ENCODE measurements at regions not wholly inside any gene's neighbourhood (a gene's known extent, or its start where the extent isn't known, plus 50 kb on each side); places are given as distances from the start of the nearest gene placed in this dataset.

GRCh38 chr5:82850393-82850792 lies 226.8 kb downstream of the TMEM167A start:
- TF ChIP-seq CTCF (IDR thresholded peaks at IDR 0.05; ENCODE audit: borderline replicate concordance, insufficient read depth, low read depth, low read length) = no peak
- H3K4me3 ChIP-seq (ENCODE audit: low read depth, low read length) = no peak overlapping the region

GRCh38 chr5:82849885-82850284 lies 227.3 kb downstream of the TMEM167A start:
- TF ChIP-seq CTCF (IDR thresholded peaks at IDR 0.05; ENCODE audit: borderline replicate concordance, insufficient read depth, low read depth, low read length) = no peak

GRCh38 chr5:82847562-82847961 lies 229.6 kb downstream of the TMEM167A start:
- no peak overlapping the region for H3K4me3 ChIP-seq (ENCODE audit: low read depth, low read length)
- TF ChIP-seq CTCF (IDR thresholded peaks at IDR 0.05; ENCODE audit: borderline replicate concordance, insufficient read depth, low read depth, low read length) = no peak

More at GRCh38 chr5:82849885-82850284, 227.3 kb downstream of the TMEM167A start:
- H3K4me3 ChIP-seq (ENCODE audit: low read depth, low read length) = no peak overlapping the region

- TF ChIP-seq CTCF (IDR thresholded peaks at IDR 0.05; ENCODE audit: borderline replicate concordance, insufficient read depth, low read depth, low read length) = no peak
- no peak overlapping the region for H3K4me3 ChIP-seq (ENCODE audit: low read depth, low read length)
These were observed 237.3 kb downstream of the TMEM167A start for GRCh38 chr5:82839881-82840280.

GRCh38 chr5:82835488-82835887 lies 241.7 kb downstream of the TMEM167A start:
- H3K4me3 ChIP-seq (ENCODE audit: low read depth, low read length) = no peak overlapping the region
- TF ChIP-seq CTCF (IDR thresholded peaks at IDR 0.05; ENCODE audit: borderline replicate concordance, insufficient read depth, low read depth, low read length) = no peak

- TF ChIP-seq CTCF (IDR thresholded peaks at IDR 0.05; ENCODE audit: borderline replicate concordance, insufficient read depth, low read depth, low read length) = no peak
- no peak overlapping the region for H3K4me3 ChIP-seq (ENCODE audit: low read depth, low read length)
These were observed 243.0 kb downstream of the TMEM167A start for GRCh38 chr5:82834151-82834550.

GRCh38 chr5:82833277-82833676 lies 243.9 kb downstream of the TMEM167A start:
- H3K4me3 ChIP-seq (ENCODE audit: low read depth, low read length) = no peak overlapping the region
- TF ChIP-seq CTCF (IDR thresholded peaks at IDR 0.05; ENCODE audit: borderline replicate concordance, insufficient read depth, low read depth, low read length) = no peak

Data from GM12875 (cell line).